CD14-positive monocyte (primary cell): ENCODE measurements at regions not wholly inside any gene's neighbourhood (a gene's known extent, or its start where the extent isn't known, plus 50 kb on each side); places are given as distances from the start of the nearest gene placed in this dataset.
A peak's percentile ranks its signal among the peaks of the same experiment; 100 is the strongest.

ENCODE experiments used
- DNase-seq, 3 donors: peaks; one replicate each; pipeline ENCODE4 v3.0.0-alpha.2; 2011 to 2022
- H2AFZ ChIP-seq: 2 replicates; pipeline ENCODE4 v1.6.0; 2012; ENCODE audit warnings: mild to moderate bottlenecking, low read depth, low read length, inconsistent platforms; ENCODE audit not compliant: insufficient read depth, poor library complexity, severe bottlenecking
- H3K27ac ChIP-seq, 2 donors: 1 replicate in 1 of 2; 2 replicates in 1 of 2; pipeline ENCODE4 v1.5.1; 2012 to 2013; ENCODE audit warnings: low read length in 2 of 2, control low read depth in 1 of 2, inconsistent platforms in 1 of 2, low read depth in 1 of 2, mild to moderate bottlenecking in 1 of 2
- H3K27me3 ChIP-seq, 2 donors: one replicate each; pipeline versions ENCODE4 v1.6.0 to v1.6.1; 2011 to 2013; ENCODE audit warnings: low read length in 2 of 2; ENCODE audit not compliant: control insufficient read depth in 2 of 2, insufficient read depth in 2 of 2
- H3K36me3 ChIP-seq, 2 donors: replicated peaks in 1 of 2; 1 replicate in 1 of 2; 2 replicates in 1 of 2; pipeline versions ENCODE4 v1.5.1 to v1.6.1; 2012 to 2013; ENCODE audit warnings: low read length in 2 of 2, control low read depth in 1 of 2, inconsistent platforms in 1 of 2, mild to moderate bottlenecking in 1 of 2; ENCODE audit not compliant: insufficient read depth in 2 of 2, control insufficient read depth in 1 of 2
- H3K4me1 ChIP-seq, 2 donors: 1 replicate in 1 of 2; 2 replicates in 1 of 2; pipeline versions ENCODE4 v1.5.1 to v1.6.1; 2012 to 2013; ENCODE audit warnings: low read length in 2 of 2, control low read depth in 1 of 2, inconsistent platforms in 1 of 2, mild to moderate bottlenecking in 1 of 2, moderate library complexity in 1 of 2; ENCODE audit not compliant: insufficient read depth in 2 of 2, control insufficient read depth in 1 of 2
- H3K4me2 ChIP-seq: replicated peaks from 2 replicates; pipeline ENCODE3; 2012; ENCODE audit warnings: low read length, moderate library complexity, mild to moderate bottlenecking; ENCODE audit not compliant: poor library complexity, severe bottlenecking; ENCODE audit errors: extremely low read depth
- H3K4me3 ChIP-seq, 3 experiments: fragments of 200-600 bp in 1 of 3; sonication (generic) in 1 of 3; replicated peaks in 1 of 3; 1 replicate in 2 of 3; 2 replicates in 1 of 3; pipeline ENCODE4 v1.5.1; 2011 to 2013; ENCODE audit warnings: low read length in 3 of 3, mild to moderate bottlenecking in 3 of 3, control low read depth in 2 of 3, low read depth in 2 of 3, inconsistent platforms in 1 of 3, moderate library complexity in 1 of 3
- H3K79me2 ChIP-seq: 2 replicates; pipeline ENCODE4 v1.6.0; 2012; ENCODE audit warnings: mild to moderate bottlenecking, control low read depth, inconsistent platforms, low read length, moderate library complexity; ENCODE audit not compliant: insufficient read depth
- H3K9ac ChIP-seq: 2 replicates; pipeline ENCODE4 v1.6.0; 2017; ENCODE audit warnings: low read length, mild to moderate bottlenecking; ENCODE audit not compliant: insufficient read depth, poor library complexity, severe bottlenecking
- H3K9me3 ChIP-seq, 2 donors: replicated peaks in 1 of 2; 1 replicate in 1 of 2; 2 replicates in 1 of 2; pipeline versions ENCODE4 v1.5.1 to v1.6.1; 2012 to 2013; ENCODE audit warnings: low read length in 2 of 2, control low read depth in 1 of 2; ENCODE audit not compliant: control insufficient read depth in 1 of 2, insufficient read depth in 1 of 2
- H4K20me1 ChIP-seq: 2 replicates; pipeline ENCODE4 v1.6.0; 2012; ENCODE audit warnings: mild to moderate bottlenecking, low read length, control low read depth, moderate library complexity; ENCODE audit not compliant: insufficient read depth
- H3K27ac Mint-ChIP-seq, 7 donors: one replicate each; pipeline ENCODE4 v1.8.0; 2020; ENCODE audit warnings: mild to moderate bottlenecking in 7 of 7, mixed read lengths in 7 of 7, moderate library complexity in 6 of 7, inconsistent platforms in 2 of 7
- H3K27me3 Mint-ChIP-seq, 3 donors: one replicate each; pipeline ENCODE4 v1.8.0; 2021 to 2022; ENCODE audit warnings: low read depth in 3 of 3, mild to moderate bottlenecking in 3 of 3, mixed read lengths in 3 of 3, moderate library complexity in 3 of 3, inconsistent platforms in 1 of 3
- H3K36me3 Mint-ChIP-seq, 2 donors: one replicate each; pipeline ENCODE4 v1.8.0; 2020; ENCODE audit warnings: mixed read lengths in 2 of 2, inconsistent platforms in 1 of 2, mild to moderate bottlenecking in 1 of 2
- H3K4me1 Mint-ChIP-seq: one replicate; pipeline ENCODE4 v1.8.0; 2020; ENCODE audit warnings: mild to moderate bottlenecking, mixed read lengths
- H3K4me3 Mint-ChIP-seq, 2 donors: one replicate each; pipeline ENCODE4 v1.8.0; 2020; ENCODE audit warnings: mild to moderate bottlenecking in 2 of 2, mixed read lengths in 2 of 2, moderate library complexity in 1 of 2
- H3K9me3 Mint-ChIP-seq, 7 donors: one replicate each; pipeline ENCODE4 v1.8.0; 2020 to 2022; ENCODE audit warnings: mixed read lengths in 7 of 7, mild to moderate bottlenecking in 6 of 7, moderate library complexity in 6 of 7, inconsistent platforms in 2 of 7
- WGBS: methylation state at CpG from one replicate; pipeline ENCODE4 v1.1.5; 2013; ENCODE audit warnings: missing lambda C conversion rate; ENCODE audit not compliant: insufficient coverage; 5-methylcytosine and 5-hydroxymethylcytosine counted together
- intact Hi-C, 2 donors: fragments of 100-400 bp; cut with micrococcal nuclease; formaldehyde crosslinking; loops; one replicate each; pipeline versions ENCODE4 v1.15.0 to v1.15.1; 2023
- TF ChIP-seq, protein P1 (sequence below): fragments of 200-600 bp; IDR thresholded peaks from one replicate; pipeline ENCODE4 v1.8.0; 2022; ENCODE audit warnings: antibody characterized with exemption, mild to moderate bottlenecking

DNA sequence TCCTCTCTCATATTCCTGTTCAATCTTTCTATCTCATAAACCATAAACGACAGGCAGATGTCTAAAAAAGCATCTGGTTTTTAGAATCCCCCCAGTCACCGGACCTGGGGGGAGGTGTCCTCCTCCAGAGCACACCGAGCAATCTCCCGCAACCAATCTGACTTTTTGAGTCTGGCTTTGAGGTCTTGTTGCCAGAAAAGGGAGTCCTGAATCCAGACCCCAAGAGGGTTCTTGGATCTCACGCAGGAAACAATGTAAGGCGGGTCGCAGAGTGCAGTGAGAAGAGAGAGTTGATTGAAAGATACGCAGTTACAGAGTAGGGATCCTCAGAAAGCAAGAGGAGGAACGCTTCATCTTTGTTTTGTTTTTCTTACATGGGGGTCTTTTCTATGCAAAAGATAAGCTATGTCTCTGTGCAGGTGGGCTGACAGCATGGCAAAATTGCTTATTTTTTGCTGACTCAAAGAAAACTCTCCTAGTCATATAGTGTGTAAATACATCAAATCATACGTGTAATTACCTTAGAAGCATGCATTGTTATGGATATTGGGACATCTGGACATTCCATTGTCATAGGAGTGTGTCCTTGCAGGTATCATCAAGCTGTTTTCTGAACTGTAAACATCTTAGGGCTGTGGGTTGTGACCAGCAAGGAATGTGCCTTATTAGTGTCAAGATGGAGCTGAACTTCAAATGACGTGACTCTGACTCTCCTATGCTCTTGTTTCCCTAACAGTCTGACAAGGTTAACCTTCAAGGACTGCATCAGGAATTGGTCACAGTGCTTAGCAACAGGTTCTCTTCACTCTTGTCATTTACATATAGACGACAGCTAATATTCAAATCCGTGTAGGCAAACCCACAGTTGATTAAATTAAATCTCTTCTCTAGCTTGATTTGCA lies 159.3 kb upstream of the DAPK1 start:
- Histone ChIP-seq H3K4me1 (peaks cover 6 to 7% of the 10 kb centered on the region in 2 donors), H2AFZ (no peak overlapping the region), H3K36me3 (no peaks in the 10 kb centered on the region), H4K20me1 (no peaks in the 10 kb centered on the region), H3K9ac (no peak overlapping the region), H3K27me3 (peaks cover 18 to 21% of the 10 kb centered on the region in 2 donors), H3K9me3 (no peaks in the 10 kb centered on the region), H3K79me2 (no peaks in the 10 kb centered on the region), H3K27ac (no peak overlapping the region), H3K4me3 (no peak overlapping the region), H3K4me2 (no peak overlapping the region)
- TF ChIP-seq, protein P1, sequence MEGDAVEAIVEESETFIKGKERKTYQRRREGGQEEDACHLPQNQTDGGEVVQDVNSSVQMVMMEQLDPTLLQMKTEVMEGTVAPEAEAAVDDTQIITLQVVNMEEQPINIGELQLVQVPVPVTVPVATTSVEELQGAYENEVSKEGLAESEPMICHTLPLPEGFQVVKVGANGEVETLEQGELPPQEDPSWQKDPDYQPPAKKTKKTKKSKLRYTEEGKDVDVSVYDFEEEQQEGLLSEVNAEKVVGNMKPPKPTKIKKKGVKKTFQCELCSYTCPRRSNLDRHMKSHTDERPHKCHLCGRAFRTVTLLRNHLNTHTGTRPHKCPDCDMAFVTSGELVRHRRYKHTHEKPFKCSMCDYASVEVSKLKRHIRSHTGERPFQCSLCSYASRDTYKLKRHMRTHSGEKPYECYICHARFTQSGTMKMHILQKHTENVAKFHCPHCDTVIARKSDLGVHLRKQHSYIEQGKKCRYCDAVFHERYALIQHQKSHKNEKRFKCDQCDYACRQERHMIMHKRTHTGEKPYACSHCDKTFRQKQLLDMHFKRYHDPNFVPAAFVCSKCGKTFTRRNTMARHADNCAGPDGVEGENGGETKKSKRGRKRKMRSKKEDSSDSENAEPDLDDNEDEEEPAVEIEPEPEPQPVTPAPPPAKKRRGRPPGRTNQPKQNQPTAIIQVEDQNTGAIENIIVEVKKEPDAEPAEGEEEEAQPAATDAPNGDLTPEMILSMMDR: no peak
- 88% methylated on average over 9 of the region's 13 CpGs for WGBS
- H3K27me3 Mint-ChIP-seq: peaks cover 23 to 33% (median 32%) of the 10 kb centered on the region in 3 donors
- peaks cover 12% of the 10 kb centered on the region for H3K4me1 Mint-ChIP-seq
- peaks cover 0 to 14% (median 3%) of the 10 kb centered on the region in 7 donors for H3K9me3 Mint-ChIP-seq
- H3K36me3 Mint-ChIP-seq: peaks cover 0 to 5% of the 10 kb centered on the region in 2 donors
- H3K4me3 Mint-ChIP-seq: peak overlapping the region in 1 of 2 donors; percentile 91
- DNase-seq: no peak
- intact Hi-C loops: loop anchor here (5.0 to 10.0 kb wide), 3 partner anchors 156 to 324 kb away; partner anchors contain the start of gene DAPK1 (in 1 of the 2)
- no peak overlapping the region for H3K27ac Mint-ChIP-seq

DNA sequence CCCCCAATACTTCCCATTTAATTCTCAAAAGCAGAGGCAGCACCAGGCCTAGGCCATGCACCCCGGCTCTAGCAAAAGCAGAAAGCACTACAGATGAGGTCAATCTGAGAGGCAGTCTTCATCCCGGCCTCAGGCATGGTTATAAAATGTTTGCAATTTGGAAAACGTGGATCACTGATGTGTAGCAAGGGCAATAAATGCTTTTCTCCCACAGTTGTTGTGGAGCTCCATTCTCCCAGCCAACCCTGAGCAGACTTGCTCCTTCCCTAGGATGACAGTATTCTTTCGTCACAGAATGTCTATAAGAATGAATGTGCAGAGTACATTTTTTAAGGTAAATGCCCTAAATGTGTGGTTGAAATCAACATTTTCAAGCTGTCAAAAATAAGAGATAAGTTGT lies 157.3 kb upstream of the DAPK1 start:
- Histone ChIP-seq H3K27ac (no peak overlapping the region), H2AFZ (no peak overlapping the region), H3K4me1 (peaks cover 6 to 7% of the 10 kb centered on the region in 2 donors), H3K79me2 (no peaks in the 10 kb centered on the region), H3K9me3 (no peaks in the 10 kb centered on the region), H3K9ac (no peak overlapping the region), H4K20me1 (no peaks in the 10 kb centered on the region), H3K4me2 (no peak overlapping the region), H3K27me3 (peaks cover 18 to 21% of the 10 kb centered on the region in 2 donors), H3K36me3 (no peaks in the 10 kb centered on the region), H3K4me3 (no peak overlapping the region)
- Mint-ChIP-seq H3K9me3 (peaks cover 0 to 12% (median 2%) of the 10 kb centered on the region in 7 donors), H3K4me1 (peaks cover 12% of the 10 kb centered on the region), H3K4me3 (no peak overlapping the region), H3K36me3 (peaks cover 0 to 5% of the 10 kb centered on the region in 2 donors), H3K27ac (peak overlapping the region in 1 of 7 donors; percentile 37), H3K27me3 (peaks cover 25 to 37% (median 31%) of the 10 kb centered on the region in 3 donors)
- WGBS: 87% methylated on average over 3 of the region's 4 CpGs
- DNase-seq: no peak
- TF ChIP-seq, protein P1: no peak
- intact Hi-C loops: no loop called here
